Fibroblast of upper back skin (primary cell): ENCODE measurements at regions not wholly inside any gene's neighbourhood (a gene's known extent, or its start where the extent isn't known, plus 50 kb on each side); places are given as distances from the start of the nearest gene placed in this dataset.

ENCODE experiments used
- DNase-seq: peaks from one replicate; pipeline ENCODE4 v3.0.0-alpha.2; 2013

DNA sequence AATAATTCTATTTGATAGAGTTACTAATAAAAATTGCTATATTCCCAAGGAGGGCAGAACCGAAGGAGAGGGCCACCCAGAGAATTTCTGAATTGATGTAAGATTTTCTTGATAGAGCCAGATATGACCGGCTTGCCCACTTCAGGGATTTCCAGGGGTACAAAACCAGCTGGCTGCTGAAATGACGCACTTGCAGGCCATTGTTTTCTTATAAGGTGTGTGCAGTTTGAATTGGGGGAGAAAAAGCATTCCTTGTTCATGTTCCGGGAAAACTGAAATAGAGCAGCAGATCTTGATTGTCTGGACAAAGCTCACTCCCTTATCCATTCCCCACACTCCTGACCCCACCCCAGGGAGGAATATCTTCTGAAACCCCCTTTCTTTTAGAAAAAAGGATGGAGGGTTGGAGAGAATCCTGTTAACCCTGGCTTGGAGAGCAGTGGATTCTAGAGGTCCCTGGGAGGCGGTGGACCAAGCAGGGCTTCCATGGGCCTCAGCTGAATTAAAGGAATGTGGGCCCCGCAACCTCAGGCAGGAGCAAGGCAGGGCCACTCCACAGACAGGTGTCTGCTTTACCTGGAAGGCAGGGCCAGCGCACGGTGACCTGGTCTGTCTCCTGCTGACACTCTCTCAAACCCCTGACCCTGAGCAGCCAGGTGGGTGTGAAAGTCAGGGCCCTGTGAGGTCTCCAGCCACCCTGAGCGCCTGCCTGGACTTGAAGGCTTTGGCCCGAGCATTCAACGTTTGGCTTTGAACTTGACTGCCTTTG lies 96.4 kb downstream of the TMEM170B start:
- no peak for DNase-seq

GRCh38 chr6:11634948-11635347 lies 97.4 kb downstream of the TMEM170B start:
- DNase-seq = no peak

- no peak for DNase-seq
These were observed 98.6 kb downstream of the TMEM170B start for GRCh38 chr6:11636121-11636520.

DNA sequence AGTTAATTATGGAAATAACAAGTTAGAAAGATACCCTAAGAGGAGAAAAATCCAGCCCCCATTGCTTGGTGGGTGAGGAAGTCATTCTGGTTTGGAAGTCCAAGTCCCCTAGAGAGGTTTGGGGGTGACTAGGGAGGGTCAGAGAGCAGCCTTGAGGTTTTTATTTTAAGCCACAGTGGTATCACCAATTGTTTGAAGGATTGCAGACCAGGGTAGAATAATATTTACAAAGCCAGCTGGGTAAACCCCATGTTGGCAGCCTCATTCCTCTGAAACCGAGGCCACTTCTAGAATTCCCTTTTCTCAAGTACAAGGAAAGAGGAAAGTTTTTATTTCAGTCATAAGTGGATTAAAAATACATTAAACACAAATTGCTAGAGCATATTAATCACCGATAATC lies 99.7 kb downstream of the TMEM170B start:
- DNase-seq = no peak

DNA sequence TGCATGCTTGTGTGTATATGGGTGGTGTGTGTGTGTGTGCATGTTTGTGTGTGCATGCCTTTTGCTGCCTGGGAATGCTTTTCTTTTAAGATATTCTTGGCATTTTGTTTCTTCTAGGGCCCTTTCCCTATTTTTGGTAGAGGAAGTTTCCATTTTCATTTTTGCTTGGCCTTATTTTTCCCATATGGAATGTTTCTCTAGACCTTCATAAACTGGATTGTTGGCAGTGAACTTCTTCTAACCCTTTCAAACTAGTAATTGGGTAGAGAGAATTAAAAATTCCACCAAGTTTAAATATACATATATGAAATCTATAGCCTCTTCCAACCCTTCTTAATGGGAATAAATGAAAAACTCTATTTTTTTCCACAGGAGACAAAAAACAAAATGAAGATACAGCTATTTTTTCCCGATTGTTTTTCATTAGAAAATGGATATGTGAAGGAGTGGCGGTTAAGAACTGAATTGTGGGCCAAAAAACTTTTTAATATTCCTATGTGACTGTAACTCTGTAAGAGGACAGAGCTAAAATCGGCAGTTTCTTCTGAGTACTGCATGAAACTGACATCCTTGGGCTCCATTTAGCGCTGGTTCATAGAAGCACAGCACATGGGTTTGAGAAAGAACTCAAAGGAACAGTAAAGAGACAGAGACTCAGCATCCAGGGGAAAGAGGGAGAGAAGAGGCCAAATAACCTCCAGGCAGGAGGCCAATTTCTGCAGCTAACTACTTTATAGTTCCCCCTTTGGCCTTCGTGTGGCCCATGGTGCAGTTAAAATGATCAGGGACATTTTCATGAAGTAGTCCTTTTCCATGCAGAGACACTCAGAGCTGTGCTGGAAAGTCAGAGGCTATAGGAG lies 102.1 kb downstream of the TMEM170B start:
- DNase-seq = no peak

GRCh38 chr6:11640486-11640885 lies 102.9 kb downstream of the TMEM170B start:
- DNase-seq = no peak

- DNase-seq = no peak
These were observed 106.5 kb downstream of the TMEM170B start for GRCh38 chr6:11644071-11644470.

DNA sequence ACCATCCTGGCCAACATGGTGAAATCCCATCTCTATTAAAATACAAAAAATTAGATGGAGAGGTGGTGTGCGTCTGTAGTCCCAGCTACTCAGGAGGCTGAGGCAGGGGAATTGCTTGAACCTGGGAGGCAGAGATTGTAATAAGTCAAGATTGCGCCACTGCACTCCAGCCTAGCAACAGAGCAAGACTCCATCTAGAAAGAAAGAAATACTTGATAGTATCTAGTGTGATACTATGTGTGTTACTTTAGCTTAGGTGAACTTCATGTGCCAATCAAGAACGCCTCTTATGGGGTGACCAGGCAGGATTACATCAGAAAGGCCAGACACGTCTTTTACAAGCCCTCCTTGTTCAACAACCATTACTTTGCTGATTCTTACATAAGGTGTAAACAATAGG lies 107.1 kb downstream of the TMEM170B start:
- no peak for DNase-seq

DNA sequence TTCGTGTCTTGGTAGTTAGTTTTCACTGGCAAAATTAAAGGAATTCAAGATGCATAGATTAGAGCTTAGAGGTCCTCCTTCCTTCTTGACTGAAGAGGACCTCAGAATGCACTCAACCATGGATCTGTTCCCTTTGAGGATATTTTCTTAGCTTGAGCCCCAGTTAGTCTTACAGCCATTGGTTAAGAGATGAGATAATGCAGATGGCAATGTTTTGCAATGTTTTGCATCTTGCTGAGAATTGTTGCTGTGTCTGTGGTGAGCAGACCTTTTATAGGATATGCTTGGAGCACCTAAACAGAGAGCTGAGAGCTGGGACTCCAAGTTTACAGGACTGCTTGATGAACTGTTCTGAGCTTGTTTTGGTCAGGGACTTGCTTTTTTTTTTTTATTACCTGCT lies 107.5 kb downstream of the TMEM170B start:
- no peak for DNase-seq

DNA sequence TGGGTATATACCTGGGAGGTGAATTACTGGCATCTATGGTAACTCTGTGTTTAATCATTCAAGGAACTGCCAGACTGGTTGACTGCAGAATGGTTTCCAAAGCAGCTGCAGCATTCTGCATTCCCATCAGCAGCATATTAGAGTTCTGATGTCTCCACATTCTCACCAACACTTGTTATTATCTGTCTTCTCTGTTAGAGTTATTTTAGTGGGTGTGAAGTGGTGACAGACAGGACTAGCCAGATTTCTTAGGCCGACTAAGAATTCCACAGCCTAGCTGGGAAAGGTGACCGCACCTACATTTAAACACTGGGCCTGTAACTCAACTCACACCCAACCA lies 110.9 kb downstream of the TMEM170B start:
- DNase-seq = no peak

DNA sequence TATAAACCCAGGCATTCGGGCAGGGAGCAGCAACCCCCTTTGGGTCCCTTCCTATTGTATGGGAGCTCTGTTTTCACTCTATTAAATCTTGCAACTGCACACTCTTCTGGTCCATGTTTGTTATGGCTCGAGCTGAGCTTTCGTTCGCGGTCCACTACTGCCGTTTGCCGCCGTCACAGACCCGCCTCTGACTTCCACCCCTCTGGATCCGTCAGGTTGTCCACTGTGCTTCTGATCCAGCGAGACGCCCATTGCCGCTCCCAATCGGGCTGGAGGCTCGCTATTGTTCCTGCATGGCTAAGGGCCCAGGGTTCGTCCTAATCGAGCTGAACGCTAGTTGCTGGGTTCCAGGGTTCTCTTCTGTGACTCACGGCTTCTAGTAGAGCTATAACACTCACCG lies 111.3 kb downstream of the TMEM170B start:
- DNase-seq = no peak

DNA sequence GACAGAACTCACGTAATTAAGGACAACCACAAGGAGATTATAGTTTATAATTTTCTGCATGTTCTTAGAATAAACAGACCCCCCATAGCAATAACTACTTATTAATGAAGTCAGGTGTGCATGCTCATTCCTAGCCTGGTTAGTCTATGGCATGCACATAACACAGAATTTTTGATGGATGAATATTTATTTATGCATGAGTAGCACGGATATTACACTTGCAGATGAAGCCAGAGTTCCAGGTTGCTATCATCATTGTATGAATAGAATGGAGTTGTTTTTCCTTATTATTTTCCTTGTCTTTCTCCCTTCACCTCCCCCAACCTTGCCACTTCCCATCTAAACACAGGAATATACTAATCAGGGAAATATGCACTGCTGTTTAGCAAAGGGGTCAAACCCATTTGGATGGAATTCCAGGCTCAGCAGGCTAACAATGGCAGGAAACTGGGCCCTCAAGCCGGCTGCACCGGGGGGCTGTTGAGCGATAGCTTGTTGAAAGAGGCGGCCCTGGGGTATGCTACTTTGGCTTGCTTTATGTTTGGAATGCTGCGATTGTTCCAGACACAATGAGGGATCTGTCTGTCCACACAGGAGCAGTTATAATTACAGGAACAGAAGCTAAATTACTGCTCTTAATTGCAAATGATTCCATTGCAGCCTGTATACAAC lies 112.6 kb downstream of the TMEM170B start:
- DNase-seq = peak; percentile 87

DNA sequence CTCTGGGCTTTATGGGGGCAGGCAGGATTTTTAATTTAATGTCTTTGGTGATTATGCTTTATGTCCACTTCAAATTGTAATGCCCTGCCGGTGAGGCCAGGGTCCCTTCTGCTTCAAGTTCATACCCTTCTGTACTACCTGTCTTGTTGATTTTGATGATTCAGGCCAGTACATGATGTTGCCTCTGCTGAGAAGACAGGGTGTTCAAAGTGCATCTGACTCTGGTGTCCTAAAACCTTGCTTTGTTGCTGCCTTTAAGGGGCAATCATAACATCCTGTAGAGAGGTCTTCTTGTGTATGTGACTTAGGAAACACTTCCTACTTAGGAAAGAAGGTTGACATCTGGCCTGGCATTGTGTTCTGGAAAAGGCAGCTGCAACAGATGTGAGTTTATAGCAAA lies 113.2 kb downstream of the TMEM170B start:
- DNase-seq = no peak

- DNase-seq = peak; percentile 95
These were observed 115.6 kb downstream of the TMEM170B start for GRCh38 chr6:11653028-11653583.

DNA sequence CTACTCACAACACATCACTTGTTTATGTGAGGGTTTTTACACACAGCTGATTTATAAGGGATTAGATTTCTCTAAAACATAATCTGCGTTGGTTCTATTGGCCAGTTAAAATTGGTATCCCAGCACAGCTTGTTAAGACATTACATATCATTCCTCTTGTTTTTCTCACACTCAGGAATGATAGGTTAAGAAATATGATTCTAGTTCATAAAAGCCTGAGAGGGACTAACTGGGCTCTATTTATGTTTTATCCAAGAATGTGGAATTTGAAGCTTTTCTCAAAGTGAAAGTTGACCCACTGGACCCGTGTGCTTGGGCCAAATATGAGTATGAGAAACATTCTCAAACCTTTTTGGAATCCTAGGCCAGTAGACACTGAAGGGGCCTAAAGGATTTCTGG lies 117.3 kb downstream of the TMEM170B start:
- DNase-seq = peak; percentile 68

DNA sequence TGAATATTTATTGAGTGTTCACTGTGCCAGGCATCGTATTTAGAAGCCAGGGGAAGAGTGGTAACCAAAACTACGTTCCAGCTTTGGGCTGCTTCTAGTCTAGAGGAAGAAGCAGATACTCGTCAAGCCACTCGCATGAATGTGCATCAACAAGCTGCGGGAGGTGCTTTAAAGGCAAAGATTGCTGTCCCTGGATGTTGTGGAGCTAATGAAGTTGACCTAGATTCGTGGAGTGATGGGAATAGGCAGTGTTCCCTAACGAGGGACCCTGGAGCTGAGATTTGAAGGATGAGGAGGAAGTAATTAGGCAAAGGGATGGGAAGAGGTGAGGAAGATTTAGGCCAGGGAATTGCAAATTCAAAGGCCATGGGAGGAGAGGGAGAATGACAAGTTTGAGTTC lies 118.9 kb downstream of the TMEM170B start:
- no peak for DNase-seq

GRCh38 chr6:11659757-11660156 lies 118.8 kb downstream of the ADTRP start:
- DNase-seq = no peak

- no peak for DNase-seq
These were observed 116.3 kb downstream of the ADTRP start for GRCh38 chr6:11662323-11662722.

- no peak for DNase-seq
These were observed 115.1 kb downstream of the ADTRP start for GRCh38 chr6:11663519-11663918.
